CD4-positive, CD25-positive, alpha-beta regulatory T cell (primary cell): ENCODE measurements at regions not wholly inside any gene's neighbourhood (a gene's known extent, or its start where the extent isn't known, plus 50 kb on each side); places are given as distances from the start of the nearest gene placed in this dataset.
"Not testable (repeated sequence)": the region's sequence is repeated elsewhere in the genome, so short reads cannot be mapped to it uniquely, and the experiment has no call there.

Experiments used
- ATAC-seq, 2 donors: fragments of 150-1000 bp; cut with Tn5 transposase; one replicate each; pipeline ENCODE4 v1.10.0; 2021; ENCODE audit warnings: low read depth in 2 of 2, moderate number of reproducible peaks in 2 of 2, moderate library complexity in 1 of 2
- DNase-seq, 3 donors: peaks; one replicate each; pipeline versions ENCODE4 v3.0.0 to v3.0.0-alpha.2; 2012 to 2022; ENCODE audit warnings: mixed read lengths in 1 of 3
- H3K27ac ChIP-seq: one replicate; pipeline ENCODE4 v1.7.0; 2013; ENCODE audit warnings: mild to moderate bottlenecking, low read length; ENCODE audit not compliant: insufficient read depth, poor library complexity, severe bottlenecking
- H3K27me3 ChIP-seq: one replicate; pipeline ENCODE4 v1.7.0; 2013; ENCODE audit warnings: low read length; ENCODE audit not compliant: control insufficient read depth, insufficient read depth
- H3K36me3 ChIP-seq: one replicate; pipeline ENCODE4 v1.7.0; 2013; ENCODE audit warnings: mild to moderate bottlenecking, low read length, moderate library complexity; ENCODE audit not compliant: control insufficient read depth, insufficient read depth
- H3K4me1 ChIP-seq: 2 replicates; pipeline ENCODE4 v1.7.0; 2013; ENCODE audit warnings: mild to moderate bottlenecking, low read length; ENCODE audit not compliant: insufficient read depth, control insufficient read depth, poor library complexity, severe bottlenecking
- H3K4me3 ChIP-seq: one replicate; pipeline ENCODE4 v1.7.0; 2013; ENCODE audit warnings: low read depth, mild to moderate bottlenecking, low read length, moderate library complexity
- H3K9me3 ChIP-seq, 2 experiments: 1 replicate in 1 of 2; 2 replicates in 1 of 2; pipeline ENCODE4 v1.7.0; 2013; ENCODE audit warnings: low read length in 2 of 2, mild to moderate bottlenecking in 1 of 2, moderate library complexity in 1 of 2; ENCODE audit not compliant: control insufficient read depth in 2 of 2
- H3K27ac Mint-ChIP-seq, 3 donors: one replicate each; pipeline ENCODE4 v1.8.0; 2020 to 2022; ENCODE audit warnings: mild to moderate bottlenecking in 3 of 3, mixed read lengths in 3 of 3, moderate library complexity in 2 of 3
- H3K27me3 Mint-ChIP-seq: one replicate; pipeline ENCODE4 v1.8.0; 2022; ENCODE audit warnings: mild to moderate bottlenecking, mixed read lengths
- H3K36me3 Mint-ChIP-seq: one replicate; pipeline ENCODE4 v1.8.0; 2020; ENCODE audit warnings: mixed read lengths
- H3K4me1 Mint-ChIP-seq, 4 donors: one replicate each; pipeline ENCODE4 v1.8.0; 2020 to 2022; ENCODE audit warnings: mixed read lengths in 4 of 4, mild to moderate bottlenecking in 1 of 4
- H3K4me3 Mint-ChIP-seq, 4 donors: one replicate each; pipeline ENCODE4 v1.8.0; 2020 to 2022; ENCODE audit warnings: mild to moderate bottlenecking in 4 of 4, mixed read lengths in 4 of 4, moderate library complexity in 3 of 4
- H3K9me3 Mint-ChIP-seq, 7 donors: one replicate each; pipeline ENCODE4 v1.8.0; 2020 to 2022; ENCODE audit warnings: mixed read lengths in 7 of 7, mild to moderate bottlenecking in 3 of 7, moderate library complexity in 2 of 7

- no peaks in the 10 kb centered on the region for H3K9me3 ChIP-seq
- Mint-ChIP-seq H3K4me1 (no peaks in the 10 kb centered on the region), H3K27me3 (no peaks in the 10 kb centered on the region), H3K27ac (no peak overlapping the region), H3K4me3 (no peak overlapping the region), H3K9me3 (peaks cover 0 to 2% (median 0%) of the 10 kb centered on the region in 7 donors), H3K36me3 (no peaks in the 10 kb centered on the region)
- no peak for ATAC-seq
- H3K36me3 ChIP-seq, result no peaks in the 10 kb centered on the region
- no peaks in the 10 kb centered on the region for H3K27me3 ChIP-seq
- H3K4me3 ChIP-seq, result no peak overlapping the region
- H3K27ac ChIP-seq, result no peak overlapping the region
- no peak for DNase-seq
- no peaks in the 10 kb centered on the region for H3K4me1 ChIP-seq
Observed at GRCh38 chr1:213332491-213332890, 281.4 kb downstream of the RPS6KC1 start.

- no peaks in the 10 kb centered on the region for H3K9me3 ChIP-seq
- no peak overlapping the region for H3K4me3 ChIP-seq
- Mint-ChIP-seq H3K4me3 (no peak overlapping the region), H3K36me3 (no peaks in the 10 kb centered on the region), H3K27ac (no peak overlapping the region), H3K27me3 (no peaks in the 10 kb centered on the region), H3K4me1 (no peaks in the 10 kb centered on the region), H3K9me3 (peaks cover 0 to 2% (median 0%) of the 10 kb centered on the region in 7 donors)
- ATAC-seq (no peak), DNase-seq (no peak)
- no peaks in the 10 kb centered on the region for H3K27me3 ChIP-seq
- no peak overlapping the region for H3K27ac ChIP-seq
- H3K36me3 ChIP-seq, result no peaks in the 10 kb centered on the region
- no peaks in the 10 kb centered on the region for H3K4me1 ChIP-seq
Observed at GRCh38 chr1:213333121-213333520, 282.1 kb downstream of the RPS6KC1 start.

GRCh38 chr1:213335084-213335483 lies 284.0 kb downstream of the RPS6KC1 start:
- H3K4me3 Mint-ChIP-seq, result no peak overlapping the region
- peaks cover 0 to 2% (median 0%) of the 10 kb centered on the region in 7 donors for H3K9me3 Mint-ChIP-seq
- DNase-seq (no peak), ATAC-seq (no peak)
- no peaks in the 10 kb centered on the region for H3K27me3 ChIP-seq
- no peak overlapping the region for H3K4me3 ChIP-seq
- no peaks in the 10 kb centered on the region for H3K36me3 Mint-ChIP-seq
- no peaks in the 10 kb centered on the region for H3K27me3 Mint-ChIP-seq
- H3K27ac ChIP-seq, result no peak overlapping the region
- no peaks in the 10 kb centered on the region for H3K9me3 ChIP-seq
- no peaks in the 10 kb centered on the region for H3K4me1 Mint-ChIP-seq
- no peaks in the 10 kb centered on the region for H3K36me3 ChIP-seq
- no peak overlapping the region for H3K27ac Mint-ChIP-seq
- no peaks in the 10 kb centered on the region for H3K4me1 ChIP-seq

- H3K27ac Mint-ChIP-seq, result no peak overlapping the region
- H3K27ac ChIP-seq, result no peak overlapping the region
- H3K9me3 Mint-ChIP-seq, result peaks cover 0 to 5% (median 0%) of the 10 kb centered on the region in 7 donors
- no peaks in the 10 kb centered on the region for H3K4me1 Mint-ChIP-seq
- DNase-seq, result no peak
- no peaks in the 10 kb centered on the region for H3K27me3 Mint-ChIP-seq
- no peak for ATAC-seq
- H3K36me3 Mint-ChIP-seq, result no peaks in the 10 kb centered on the region
- no peaks in the 10 kb centered on the region for H3K36me3 ChIP-seq
- H3K4me1 ChIP-seq, result no peaks in the 10 kb centered on the region
- H3K4me3 ChIP-seq, result no peak overlapping the region
- no peak overlapping the region for H3K4me3 Mint-ChIP-seq
- no peaks in the 10 kb centered on the region for H3K27me3 ChIP-seq
- H3K9me3 ChIP-seq, result no peaks in the 10 kb centered on the region
Observed at GRCh38 chr1:213337025-213337678, 286.1 kb downstream of the RPS6KC1 start.

GRCh38 chr1:213340593-213340992 lies 289.6 kb downstream of the RPS6KC1 start:
- no peak for ATAC-seq
- H3K9me3 Mint-ChIP-seq, result peaks cover 0 to 6% (median 0%) of the 10 kb centered on the region in 7 donors

GRCh38 chr1:213345621-213346020 lies 294.6 kb downstream of the RPS6KC1 start:
- Mint-ChIP-seq H3K27ac (no peak overlapping the region), H3K36me3 (no peaks in the 10 kb centered on the region), H3K27me3 (no peaks in the 10 kb centered on the region), H3K9me3 (peaks cover 0 to 6% (median 1%) of the 10 kb centered on the region in 7 donors), H3K4me1 (no peaks in the 10 kb centered on the region), H3K4me3 (no peak overlapping the region)
- Histone ChIP-seq H3K27me3 (no peaks in the 10 kb centered on the region), H3K36me3 (no peaks in the 10 kb centered on the region), H3K9me3 (no peaks in the 10 kb centered on the region), H3K4me1 (no peaks in the 10 kb centered on the region), H3K4me3 (no peak overlapping the region), H3K27ac (no peak overlapping the region)
- DNase-seq, result no peak
- ATAC-seq, result no peak

More at GRCh38 chr1:213340593-213340992, 289.6 kb downstream of the RPS6KC1 start:
- H3K27me3 ChIP-seq, result no peaks in the 10 kb centered on the region
- H3K4me1 ChIP-seq, result no peaks in the 10 kb centered on the region
- Mint-ChIP-seq H3K27me3 (no peaks in the 10 kb centered on the region), H3K36me3 (no peaks in the 10 kb centered on the region), H3K4me3 (no peak overlapping the region), H3K4me1 (no peaks in the 10 kb centered on the region), H3K27ac (no peak overlapping the region)
- H3K27ac ChIP-seq, result no peak overlapping the region
- H3K4me3 ChIP-seq, result no peak overlapping the region
- no peaks in the 10 kb centered on the region for H3K36me3 ChIP-seq
- H3K9me3 ChIP-seq, result no peaks in the 10 kb centered on the region
- DNase-seq, result no peak

- no peak for ATAC-seq
- no peaks in the 10 kb centered on the region for H3K9me3 ChIP-seq
Observed at GRCh38 chr1:213357403-213357802, 306.4 kb downstream of the RPS6KC1 start.

GRCh38 chr1:213358368-213358767 lies 307.3 kb downstream of the RPS6KC1 start:
- not testable (repeated sequence) for H3K4me1 ChIP-seq, H3K9me3 Mint-ChIP-seq

More at GRCh38 chr1:213357403-213357802, 306.4 kb downstream of the RPS6KC1 start:
- Histone ChIP-seq H3K4me3 (no peak overlapping the region), H3K27me3 (no peaks in the 10 kb centered on the region), H3K36me3 (no peaks in the 10 kb centered on the region), H3K27ac (no peak overlapping the region), H3K4me1 (no peaks in the 10 kb centered on the region)
- H3K36me3 Mint-ChIP-seq, result no peaks in the 10 kb centered on the region
- H3K4me3 Mint-ChIP-seq, result no peak overlapping the region
- H3K4me1 Mint-ChIP-seq, result no peaks in the 10 kb centered on the region
- DNase-seq, result no peak
- no peak overlapping the region for H3K27ac Mint-ChIP-seq
- H3K27me3 Mint-ChIP-seq, result no peaks in the 10 kb centered on the region
- H3K9me3 Mint-ChIP-seq, result peaks cover 0 to 3% (median 0%) of the 10 kb centered on the region in 7 donors

More at GRCh38 chr1:213358368-213358767, 307.3 kb downstream of the RPS6KC1 start:
- H3K27ac Mint-ChIP-seq, ATAC-seq, DNase-seq, H3K4me1 Mint-ChIP-seq, H3K4me3 ChIP-seq, H3K27ac ChIP-seq, H3K36me3 ChIP-seq, H3K4me3 Mint-ChIP-seq, H3K9me3 ChIP-seq, H3K27me3 ChIP-seq, H3K36me3 Mint-ChIP-seq, H3K27me3 Mint-ChIP-seq: not testable (repeated sequence)
